ENCODE measurements at regions not wholly inside any gene's neighbourhood (a gene's known extent, or its start where the extent isn't known, plus 50 kb on each side); places are given as distances from the start of the nearest gene placed in this dataset.

- H3K27ac ChIP-seq (ENCODE audit: low read length): peak overlapping the region; percentile 98
- H3K4me3 ChIP-seq (ENCODE audit: low read length): no peak overlapping the region
- H3K9me2 ChIP-seq (ENCODE audit: insufficient read depth, low read length): no peaks in the 10 kb centered on the region
- no peaks in the 10 kb centered on the region for H3K36me3 ChIP-seq (ENCODE audit: insufficient read depth, low read length)
- H3K9ac ChIP-seq (ENCODE audit: low read length): peak overlapping the region; percentile 87
- no peaks in the 10 kb centered on the region for H4K20me1 ChIP-seq (ENCODE audit: insufficient read depth)
- H3K4me2 ChIP-seq (ENCODE audit: low read length): no peak overlapping the region
- H3F3A ChIP-seq (ENCODE audit: insufficient read depth, low read length, poor library complexity, severe bottlenecking): peaks cover 31% of the 10 kb centered on the region
- no peaks in the 10 kb centered on the region for H3K9me3 ChIP-seq (ENCODE audit: low read length)
- H2AFZ ChIP-seq (ENCODE audit: low read depth, low read length): no peak overlapping the region
- no peaks in the 10 kb centered on the region for H3K79me2 ChIP-seq (replicated peaks; ENCODE audit: insufficient read depth, low read length)
- no peaks in the 10 kb centered on the region for H3K27me3 ChIP-seq (ENCODE audit: insufficient read depth, low read depth, low read length)
- TF ChIP-seq EZH2 (IDR thresholded peaks at IDR 0.05; ENCODE audit: borderline replicate concordance, insufficient read depth, low read length, poor library complexity, severe bottlenecking) (no peak), RAD21 (conservative IDR thresholded peaks at IDR 0.05) (no peak), REST (IDR thresholded peaks at IDR 0.05; ENCODE audit: borderline replicate concordance) (no peak), TAF1 (IDR thresholded peaks at IDR 0.05; ENCODE audit: low read depth) (no peak), SMC3 (conservative IDR thresholded peaks at IDR 0.05; ENCODE audit: poor library complexity) (no peak), CTCF (IDR thresholded peaks at IDR 0.05; ENCODE audit: poor library complexity, severe bottlenecking) (no peak), POLR2AphosphoS5 (IDR thresholded peaks at IDR 0.05) (no peak), EP300 (conservative IDR thresholded peaks at IDR 0.05; ENCODE audit: poor library complexity, severe bottlenecking) (no peak), MXI1 (conservative IDR thresholded peaks at IDR 0.05; ENCODE audit: poor library complexity, severe bottlenecking) (no peak)
Measured at GRCh38 chr1:234726359-234726943, 116.5 kb upstream of the IRF2BP2 start.

- H3K27ac ChIP-seq (ENCODE audit: low read length): peak overlapping the region; percentile 98
- H2AFZ ChIP-seq (ENCODE audit: low read depth, low read length): no peak overlapping the region
- TF ChIP-seq MXI1 (conservative IDR thresholded peaks at IDR 0.05; ENCODE audit: poor library complexity, severe bottlenecking) (no peak), EZH2 (IDR thresholded peaks at IDR 0.05; ENCODE audit: borderline replicate concordance, insufficient read depth, low read length, poor library complexity, severe bottlenecking) (no peak), EP300 (conservative IDR thresholded peaks at IDR 0.05; ENCODE audit: poor library complexity, severe bottlenecking) (no peak), RAD21 (conservative IDR thresholded peaks at IDR 0.05) (no peak), SMC3 (conservative IDR thresholded peaks at IDR 0.05; ENCODE audit: poor library complexity) (no peak)
- peak overlapping the region; percentile 55 for H3K4me3 ChIP-seq (ENCODE audit: low read length)
- no peaks in the 10 kb centered on the region for H3K36me3 ChIP-seq (ENCODE audit: insufficient read depth, low read length)
- no peaks in the 10 kb centered on the region for H4K20me1 ChIP-seq (ENCODE audit: insufficient read depth)
- H3F3A ChIP-seq (ENCODE audit: insufficient read depth, low read length, poor library complexity, severe bottlenecking): peaks cover 31% of the 10 kb centered on the region
- H3K4me2 ChIP-seq (ENCODE audit: low read length): no peak overlapping the region
- no peaks in the 10 kb centered on the region for H3K9me3 ChIP-seq (ENCODE audit: low read length)
- peak overlapping the region; percentile 87 for H3K9ac ChIP-seq (ENCODE audit: low read length)
- H3K79me2 ChIP-seq (replicated peaks; ENCODE audit: insufficient read depth, low read length): no peaks in the 10 kb centered on the region
- H3K9me2 ChIP-seq (ENCODE audit: insufficient read depth, low read length): no peaks in the 10 kb centered on the region
- H3K27me3 ChIP-seq (ENCODE audit: insufficient read depth, low read depth, low read length): no peaks in the 10 kb centered on the region
Measured at GRCh38 chr1:234725177-234726132, 115.5 kb upstream of the IRF2BP2 start.

Data from neural cell (in vitro differentiated cells).